ENCODE measurements at regions not wholly inside any gene's neighbourhood (a gene's known extent, or its start where the extent isn't known, plus 50 kb on each side); places are given as distances from the start of the nearest gene placed in this dataset.

GRCh38 chr2:33859176-33859575 lies 260.1 kb upstream of the FAM98A start:
- TF ChIP-seq CTCF (conservative IDR thresholded peaks at IDR 0.05) (no peak), EZH2 (IDR thresholded peaks at IDR 0.05; ENCODE audit: low read depth) (no peak)

Measured in PC-9 (cell line).